NCI-H526 treated with DMSO at 0.1 percent for 48 hours (cell line): ENCODE measurements at regions not wholly inside any gene's neighbourhood (a gene's known extent, or its start where the extent isn't known, plus 50 kb on each side); places are given as distances from the start of the nearest gene placed in this dataset.
"Not testable (repeated sequence)": the region's sequence is repeated elsewhere in the genome, so short reads cannot be mapped to it uniquely, and the experiment has no call there.

ENCODE experiments used
- DNase-seq: peaks from one replicate; lab custom pipeline; 2025; lab: John Stamatoyannopoulos, UW

GRCh38 chr3:159726231-159726964, 262.2 kb upstream of the IL12A start:
- DNase-seq = no peak

- no peak for DNase-seq
Observed at GRCh38 chr3:159727506-159727905, 261.1 kb upstream of the IL12A start.

DNA sequence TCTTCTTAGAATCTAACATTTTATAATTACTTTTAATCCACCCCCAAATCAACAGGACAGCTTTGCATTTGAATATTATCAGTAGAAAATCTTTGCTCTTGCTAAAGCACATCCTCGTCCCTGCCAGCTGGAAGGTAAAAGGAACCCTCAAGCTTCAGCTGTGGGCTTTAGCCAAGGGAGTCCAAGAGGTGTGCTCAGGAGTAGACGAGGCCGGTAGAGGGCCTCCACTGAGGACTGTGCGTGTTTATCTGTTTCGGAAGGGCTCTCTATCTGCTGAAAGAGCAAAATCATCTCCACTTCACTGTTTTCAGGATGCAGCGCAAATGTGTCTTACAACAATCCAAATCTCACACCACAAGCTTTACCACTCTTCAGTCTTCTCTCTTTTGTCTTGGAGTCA, 257.4 kb upstream of the IL12A start:
- DNase-seq = no peak

- no peak for DNase-seq
Observed at GRCh38 chr3:159732172-159733111, 256.2 kb upstream of the IL12A start.

DNA sequence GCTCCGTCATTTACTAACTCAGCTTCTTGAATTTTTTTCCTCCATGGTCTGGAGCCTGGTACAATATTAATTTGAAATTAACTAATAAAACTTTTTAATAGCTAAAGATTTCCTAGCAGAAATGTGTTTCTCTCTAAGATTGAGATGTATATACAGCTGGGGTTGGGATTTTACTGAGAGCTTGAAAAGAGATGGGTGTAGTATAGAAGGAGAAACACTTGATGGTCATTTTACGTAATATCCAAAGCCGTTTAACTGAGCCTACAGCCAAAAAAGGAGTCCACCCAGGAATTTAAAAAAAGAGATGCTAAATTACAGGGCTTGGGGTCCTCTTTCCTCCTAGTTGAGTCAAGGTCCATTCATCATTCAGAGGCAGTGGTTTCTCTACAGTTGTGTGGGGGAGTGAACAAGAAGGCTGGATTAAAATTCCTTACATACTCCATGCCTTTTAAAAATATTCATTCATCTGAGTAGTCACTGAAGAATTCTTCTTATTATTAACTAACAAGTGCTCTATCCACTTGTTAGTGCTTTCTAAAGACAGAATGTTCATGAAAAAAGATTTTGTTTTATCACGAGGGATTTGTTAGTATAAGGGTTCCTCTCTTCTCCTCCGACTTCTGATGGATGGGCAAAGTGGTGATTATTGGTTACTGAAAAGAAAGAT, 255.3 kb upstream of the IL12A start:
- no peak for DNase-seq

DNA sequence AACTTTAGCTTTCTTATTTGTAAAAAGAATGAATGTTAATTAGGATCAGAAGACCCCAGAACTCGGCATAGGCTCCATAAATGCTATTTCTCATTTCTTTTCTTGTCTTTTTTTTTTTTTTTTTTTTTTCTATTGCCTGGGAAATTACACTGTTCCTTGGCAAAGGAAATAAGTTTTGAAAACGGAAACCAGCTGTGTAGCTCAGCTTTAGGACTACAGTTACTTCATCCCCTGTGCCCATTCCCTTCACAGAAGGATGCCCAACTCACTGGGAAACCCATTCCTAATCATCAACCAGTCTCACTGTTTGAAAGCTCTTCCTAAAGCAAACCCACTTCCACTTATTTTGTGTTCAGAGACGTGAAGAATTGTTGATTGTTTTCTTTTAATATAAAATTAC, 254.0 kb upstream of the IL12A start:
- no peak for DNase-seq

DNA sequence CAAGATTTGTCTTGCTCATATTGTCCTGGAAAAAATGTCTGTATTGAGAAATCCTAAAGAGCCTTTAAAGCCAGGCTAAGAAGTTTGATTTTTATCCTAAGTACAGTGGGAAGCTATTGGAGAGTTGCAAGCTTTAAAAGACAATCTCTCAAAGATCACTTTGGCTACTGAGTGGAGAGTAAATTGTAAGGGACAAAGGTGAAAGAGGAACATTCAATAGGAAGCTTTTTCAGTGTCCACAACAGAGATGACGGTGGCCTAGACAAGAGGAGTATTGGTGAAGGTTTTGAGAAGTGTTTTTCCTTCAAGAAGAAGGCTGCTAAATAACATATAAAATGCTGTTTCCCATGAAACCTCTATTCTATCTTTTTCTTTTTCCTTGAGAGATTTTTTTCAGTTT, 249.5 kb upstream of the IL12A start:
- no peak for DNase-seq

DNA sequence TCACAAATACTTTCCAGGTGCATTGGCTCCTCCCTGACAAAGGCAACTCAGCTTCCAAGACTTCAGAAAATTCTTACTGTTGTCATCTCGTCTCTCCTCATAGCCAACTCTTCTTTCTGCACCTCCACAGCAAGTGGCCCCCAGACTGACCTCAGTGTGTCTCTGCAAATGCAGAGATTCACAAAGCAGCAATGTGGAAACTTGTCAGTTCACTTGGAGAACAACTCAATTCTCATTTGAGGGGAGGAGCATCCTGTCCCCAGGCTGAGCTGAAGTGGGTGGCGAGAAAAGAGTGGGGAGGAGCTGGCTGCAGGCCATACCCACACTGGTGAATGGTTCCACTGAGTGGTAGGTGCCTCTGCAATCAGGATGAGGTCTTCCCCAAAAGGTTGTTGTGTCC, 248.7 kb upstream of the IL12A start:
- DNase-seq = no peak

- DNase-seq = no peak
Observed at GRCh38 chr3:159741281-159741680, 247.4 kb upstream of the IL12A start.

GRCh38 chr3:159748425-159748824, 240.2 kb upstream of the IL12A start:
- DNase-seq = no peak

DNA sequence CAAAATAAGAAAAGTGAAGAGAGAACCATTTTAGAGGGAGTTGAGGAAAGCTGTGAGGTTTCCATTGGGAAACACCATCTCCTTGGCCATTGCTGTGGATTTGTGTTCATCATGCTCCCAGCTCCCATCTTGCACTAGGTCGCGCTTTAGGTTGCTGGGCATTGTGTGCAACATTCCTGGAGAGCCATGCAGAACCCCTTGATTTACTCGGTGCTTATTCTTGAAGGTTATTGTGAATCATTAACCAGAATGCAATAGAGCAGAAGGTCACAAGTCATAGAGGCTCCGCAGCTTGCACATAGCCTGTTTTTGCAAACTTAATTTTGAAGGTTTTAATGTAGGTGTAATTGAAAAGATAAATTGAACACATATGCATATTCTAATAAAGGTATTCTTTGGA, 239.2 kb upstream of the IL12A start:
- DNase-seq = no peak

DNA sequence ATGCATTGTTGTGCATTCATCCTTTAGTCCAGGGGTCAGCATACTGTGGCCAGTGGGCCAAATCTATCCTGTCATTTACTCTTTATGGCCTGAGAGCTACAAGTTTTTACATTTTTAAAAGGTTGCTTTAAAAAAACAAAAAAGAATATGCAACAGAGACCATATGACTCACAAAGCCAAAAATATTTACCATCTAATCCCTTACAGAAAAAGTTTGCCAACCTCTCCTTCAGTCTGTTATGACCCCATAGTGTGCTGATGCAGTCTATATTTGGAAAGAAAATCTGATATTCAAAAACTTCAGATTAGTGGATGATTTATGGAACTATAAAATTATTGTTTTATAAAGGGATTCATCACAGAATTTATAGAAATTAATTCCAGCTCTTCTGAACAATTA, 237.5 kb upstream of the IL12A start:
- no peak for DNase-seq

DNA sequence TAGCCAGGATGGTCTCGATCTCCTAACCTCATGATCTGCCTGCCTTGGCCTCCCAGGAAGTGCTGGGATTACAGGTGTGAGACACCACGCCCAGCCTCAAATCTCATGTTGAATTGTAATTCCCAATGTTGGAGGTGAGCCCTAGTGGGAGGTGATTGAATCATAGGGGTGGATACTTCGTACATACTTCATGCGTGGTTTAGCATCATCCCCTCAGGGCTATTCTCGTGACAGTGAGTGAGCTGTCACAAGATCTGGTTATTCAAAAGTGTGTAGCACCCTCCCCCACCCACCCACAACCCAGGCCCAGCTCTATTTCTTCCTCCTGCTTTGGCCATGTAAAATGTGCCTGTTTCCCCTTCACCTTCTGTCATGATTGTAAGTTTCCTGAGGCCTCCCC, 236.9 kb upstream of the IL12A start:
- no peak for DNase-seq

DNA sequence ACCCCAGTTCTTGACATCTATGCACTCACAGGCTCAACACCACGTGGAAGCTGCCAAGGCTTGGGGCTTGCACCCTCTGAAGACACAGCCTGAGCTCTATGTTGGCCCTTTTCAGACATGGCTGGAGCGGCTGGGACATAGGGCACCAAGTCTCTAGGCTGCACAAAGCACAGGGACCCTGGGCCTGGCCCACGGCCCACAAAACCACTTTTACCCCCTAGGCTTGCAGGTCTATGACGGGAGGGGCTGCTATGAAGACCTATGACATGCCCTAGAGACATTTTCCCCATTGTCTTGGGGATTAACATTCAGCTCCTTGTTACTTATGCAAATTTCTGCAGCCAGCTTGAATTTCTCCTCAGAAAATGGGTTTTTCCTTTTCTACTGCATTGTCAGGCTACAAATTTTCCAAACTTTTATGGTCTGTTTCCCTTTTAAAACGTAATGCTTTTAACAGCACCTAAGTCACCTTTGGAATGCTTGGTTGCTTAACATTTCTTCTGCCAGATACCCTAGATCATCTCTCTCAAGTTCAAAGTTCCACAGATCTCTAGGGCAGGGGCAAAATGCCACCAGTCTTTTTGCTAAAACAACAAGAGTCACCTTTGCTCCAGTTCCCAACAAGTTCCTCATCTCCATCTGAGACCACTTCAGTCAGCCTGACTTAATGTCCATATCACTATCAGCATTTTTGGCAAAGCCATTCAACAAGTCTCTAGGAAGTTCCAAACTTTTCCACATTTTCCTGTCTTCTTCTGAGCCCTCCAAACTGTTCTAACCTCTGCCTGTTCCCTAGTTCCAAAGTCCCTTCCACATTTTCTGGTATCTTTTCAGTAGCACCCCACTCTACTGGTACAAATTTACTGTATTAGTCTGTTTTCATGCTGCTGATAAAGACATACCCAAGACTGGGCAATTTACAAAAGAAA, 232.1 kb upstream of the IL12A start:
- not testable (repeated sequence) for DNase-seq

- DNase-seq = no peak
Observed at GRCh38 chr3:159757341-159758060, 231.1 kb upstream of the IL12A start.

- DNase-seq = no peak
Observed at GRCh38 chr3:159760046-159760445, 228.6 kb upstream of the IL12A start.

DNA sequence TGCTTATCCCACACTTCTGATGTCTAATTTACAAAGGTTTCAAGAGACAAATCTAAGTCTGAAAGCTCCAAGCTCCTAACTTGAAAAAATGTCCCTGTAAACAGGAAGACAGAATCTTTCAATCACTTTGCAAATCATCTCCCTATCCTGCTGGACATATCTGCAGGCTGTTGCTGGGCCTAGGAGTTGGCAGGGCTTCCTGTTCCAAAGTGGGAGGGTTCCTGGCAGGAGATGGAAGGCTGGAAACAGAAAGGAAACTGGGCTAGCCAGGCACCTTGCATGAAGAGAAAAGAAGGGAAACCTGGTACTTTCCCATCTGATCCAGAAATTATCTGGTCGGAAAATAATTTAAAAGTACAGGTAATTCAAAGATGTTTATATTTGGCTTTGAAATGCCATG, 227.3 kb upstream of the IL12A start:
- no peak for DNase-seq

GRCh38 chr3:159761848-159762635, 226.6 kb upstream of the IL12A start:
- no peak for DNase-seq

- DNase-seq = peak; percentile 42
Observed at GRCh38 chr3:159763011-159763601, 225.5 kb upstream of the IL12A start.
